HepG2 (cell line): ENCODE measurements at regions not wholly inside any gene's neighbourhood (a gene's known extent, or its start where the extent isn't known, plus 50 kb on each side); places are given as distances from the start of the nearest gene placed in this dataset.

ENCODE experiments used
- ATAC-seq: fragments of 200-7000 bp; cut with Tn5 transposase; 3 replicates; pipeline ENCODE4 v1.9.1; 2020; ENCODE audit warnings: mild to moderate bottlenecking, moderate library complexity
- BruUV-seq: library from RNA; stranded (reverse); fragments of 400-500 nt; replicated peaks from 2 replicates; lab custom pipeline; 2021; lab: Mats Ljungman, UMichigan
- CTCF ChIA-PET: fragments of 300-600 bp; formaldehyde crosslinking; extraction: SDS; loops from one replicate; lab custom pipeline; 2021; ENCODE audit warnings: low total read pairs, inconsistent platforms, low intra/inter-chr PET ratio; lab: Yijun Ruan, JAX
- POLR2A ChIA-PET: fragments of 350-600 bp; sonication (Branson Sonifier 250); formaldehyde crosslinking; loops from one replicate; lab custom pipeline; 2020; ENCODE audit warnings: antibody characterized with exemption, inconsistent platforms; lab: Yijun Ruan, JAX
- DNase-seq: peaks from one replicate; pipeline ENCODE4 v3.0.0-alpha.2; 2015; ENCODE audit warnings: low spot score
- FAIRE-seq: peaks from 3 replicates; lab custom pipeline; 2011; peaks lifted over from hg19 to GRCh38; lab: Jason Lieb, UNC
- H2AFZ ChIP-seq: one replicate; pipeline ENCODE4 v1.6.1; 2011; ENCODE audit warnings: low read length, inconsistent platforms
- H3K27ac ChIP-seq: fragments of 300-600 bp; 3 replicates; pipeline ENCODE4 v1.8.0; 2011; ENCODE audit warnings: mixed run types, mild to moderate bottlenecking, mixed read lengths, low read length, inconsistent platforms; ENCODE audit not compliant: insufficient read depth; ENCODE audit errors: extremely low read length
- H3K27me3 ChIP-seq, 2 experiments: fragments of 200-600 bp in 1 of 2; 2 replicates in 1 of 2; 3 replicates in 1 of 2; pipeline versions ENCODE4 v1.6.0 to v1.8.0; 2011; ENCODE audit warnings: low read length in 2 of 2, mild to moderate bottlenecking in 2 of 2, moderate library complexity in 2 of 2, inconsistent platforms in 1 of 2; ENCODE audit not compliant: insufficient read depth in 2 of 2, control insufficient read depth in 1 of 2
- H3K36me3 ChIP-seq, 2 experiments: fragments of 200-600 bp in 1 of 2; replicated peaks in 1 of 2; 2 replicates in 1 of 2; 3 replicates in 1 of 2; pipeline versions ENCODE4 v1.5.1 to v1.8.0; 2011; ENCODE audit warnings: low read length in 2 of 2, inconsistent platforms in 1 of 2; ENCODE audit not compliant: insufficient read depth in 2 of 2, control insufficient read depth in 1 of 2
- H3K4me1 ChIP-seq: 2 replicates; pipeline ENCODE4 v1.5.1; 2012; ENCODE audit warnings: low read length, inconsistent platforms; ENCODE audit not compliant: insufficient read depth
- H3K4me2 ChIP-seq: 2 replicates; pipeline ENCODE4 v1.6.0; 2011; ENCODE audit warnings: low read depth, low read length, inconsistent platforms
- H3K4me3 ChIP-seq, 3 experiments: fragments of 200-600 bp in 1 of 3; sonication (generic), shearing (Covaris generic) in 1 of 3; replicated peaks in 1 of 3; 2 replicates each; pipeline ENCODE4 v1.5.1; 2011 to 2016; ENCODE audit warnings: low read length in 3 of 3, inconsistent platforms in 2 of 3, low read depth in 2 of 3, mild to moderate bottlenecking in 2 of 3, control low read depth in 1 of 3, mixed read lengths in 1 of 3; ENCODE audit not compliant: insufficient read depth in 1 of 3
- H3K79me2 ChIP-seq: one replicate; pipeline ENCODE4 v1.6.1; 2011; ENCODE audit warnings: low read length, inconsistent platforms; ENCODE audit not compliant: insufficient read depth
- H3K9ac ChIP-seq: 2 replicates; pipeline ENCODE4 v1.6.0; 2011; ENCODE audit warnings: mild to moderate bottlenecking, low read depth, low read length, inconsistent platforms; ENCODE audit not compliant: insufficient read depth
- H3K9me3 ChIP-seq: 2 replicates; pipeline ENCODE4 v1.5.1; 2012; ENCODE audit warnings: mild to moderate bottlenecking, low read length
- H4K20me1 ChIP-seq: 2 replicates; pipeline ENCODE4 v1.6.0; 2011; ENCODE audit warnings: inconsistent platforms, mild to moderate bottlenecking, low read length, moderate library complexity; ENCODE audit not compliant: insufficient read depth
- CBX2 ChIP-seq, 2 experiments: fragments of 200-600 bp in 1 of 2; sonication (generic); formaldehyde crosslinking in 1 of 2; IDR thresholded peaks; 2 replicates each; pipeline versions ENCODE4 v1.7.0 to v1.8.1; 2018 to 2022; ENCODE audit warnings: low read depth in 2 of 2, low read length in 1 of 2, mild to moderate bottlenecking in 1 of 2, missing genetic modification reagents in 1 of 2
- NFKBIZ ChIP-seq: IDR thresholded peaks from 2 replicates; pipeline ENCODE4 v1.6.1; 2018; ENCODE audit warnings: missing genetic modification reagents, missing compliant biosample characterization
- SP1 ChIP-seq, 2 experiments: fragments of 450-650 bp in 1 of 2; sonication (generic) in 1 of 2; formaldehyde crosslinking in 1 of 2; IDR thresholded peaks; 2 replicates each; pipeline versions ENCODE4 v1.4.0 to v1.6.1; 2016 to 2020; ENCODE audit warnings: missing genetic modification reagents in 1 of 2
- U2AF2 ChIP-seq: fragments of 200-400 bp; formaldehyde crosslinking; IDR thresholded peaks from 2 replicates; pipeline ENCODE4 v1.6.1; 2017; ENCODE audit warnings: low read depth, mild to moderate bottlenecking, low read length
- WGBS: methylation state at CpG from one replicate; pipeline ENCODE4 v1.1.6; 2017; ENCODE audit warnings: low lambda C conversion rate; 5-methylcytosine and 5-hydroxymethylcytosine counted together
- in situ Hi-C: cut with HindIII; loops from 2 replicates; pipeline ENCODE4 v1.10.0; 2017; ENCODE audit warnings: low pct_unique_long_range_greater_than_20kb; ENCODE audit not compliant: extremely low pct_ligation_motif_present
- intact Hi-C: fragments of 100-400 bp; cut with micrococcal nuclease; formaldehyde crosslinking; loops from one replicate; pipeline ENCODE4 v1.10.0; 2022; ENCODE audit not compliant: unreplicated experiment
- TF ChIP-seq, protein P1 (sequence below): sonication (generic); formaldehyde crosslinking; IDR thresholded peaks from 2 replicates; pipeline ENCODE4 v1.8.1; 2023; ENCODE audit warnings: missing genetic modification reagents, mild to moderate bottlenecking, borderline replicate concordance
- TF ChIP-seq, protein P2 (sequence below): sonication (generic); formaldehyde crosslinking; IDR thresholded peaks from 2 replicates; pipeline ENCODE4 v1.5.0; 2020; ENCODE audit warnings: missing genetic modification reagents

DNA sequence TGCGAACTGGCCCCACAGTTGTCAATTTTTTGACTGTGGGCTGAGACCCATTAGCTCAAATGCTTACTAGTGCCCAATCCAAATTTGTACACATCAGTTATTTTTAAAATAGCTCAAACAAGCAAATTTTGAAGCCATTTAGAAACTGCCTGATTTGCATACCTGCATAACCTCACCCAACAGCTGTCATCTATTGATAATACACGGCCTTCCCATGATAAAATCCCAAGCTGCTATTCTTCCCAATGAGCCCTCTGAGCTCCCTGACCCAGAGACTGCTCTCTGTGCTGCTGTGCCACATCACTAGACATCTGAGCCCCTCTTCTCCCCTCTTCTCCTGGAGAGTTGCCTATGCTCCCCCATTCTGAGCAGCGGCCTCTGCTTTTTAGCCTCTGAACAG is 140.5 kb upstream of the EEF1E1 start:
- no peak for FAIRE-seq
- Histone ChIP-seq H4K20me1 (no peaks in the 10 kb centered on the region), H2AFZ (no peak overlapping the region), H3K4me3 (no peak overlapping the region), H3K9me3 (no peaks in the 10 kb centered on the region), H3K9ac (no peak overlapping the region), H3K27ac (no peak overlapping the region), H3K4me1 (no peaks in the 10 kb centered on the region), H3K36me3 (no peaks in the 10 kb centered on the region), H3K79me2 (no peaks in the 10 kb centered on the region), H3K4me2 (no peak overlapping the region), H3K27me3 (peaks cover 0 to 7% of the 10 kb centered on the region in 2 experiments; a peak in 3 of 5 replicates)
- intact Hi-C loops (no loop called here), in situ Hi-C loops (no loop called here)
- DNase-seq, result no peak
- TF ChIP-seq NFKBIZ, result no peak
- TF ChIP-seq U2AF2, result no peak
- TF ChIP-seq, protein P1, sequence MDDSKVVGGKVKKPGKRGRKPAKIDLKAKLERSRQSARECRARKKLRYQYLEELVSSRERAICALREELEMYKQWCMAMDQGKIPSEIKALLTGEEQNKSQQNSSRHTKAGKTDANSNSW, result no peak
- TF ChIP-seq, protein P2, sequence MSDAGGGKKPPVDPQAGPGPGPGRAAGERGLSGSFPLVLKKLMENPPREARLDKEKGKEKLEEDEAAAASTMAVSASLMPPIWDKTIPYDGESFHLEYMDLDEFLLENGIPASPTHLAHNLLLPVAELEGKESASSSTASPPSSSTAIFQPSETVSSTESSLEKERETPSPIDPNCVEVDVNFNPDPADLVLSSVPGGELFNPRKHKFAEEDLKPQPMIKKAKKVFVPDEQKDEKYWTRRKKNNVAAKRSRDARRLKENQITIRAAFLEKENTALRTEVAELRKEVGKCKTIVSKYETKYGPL (CRISPR knock-in tag), result no peak
- POLR2A ChIA-PET, result no interaction called here
- WGBS, result 40% methylated on average over 3 of the region's 3 CpGs
- CTCF ChIA-PET, result no interaction called here
- no TSS peak for BruUV-seq
- ATAC-seq, result no peak

DNA sequence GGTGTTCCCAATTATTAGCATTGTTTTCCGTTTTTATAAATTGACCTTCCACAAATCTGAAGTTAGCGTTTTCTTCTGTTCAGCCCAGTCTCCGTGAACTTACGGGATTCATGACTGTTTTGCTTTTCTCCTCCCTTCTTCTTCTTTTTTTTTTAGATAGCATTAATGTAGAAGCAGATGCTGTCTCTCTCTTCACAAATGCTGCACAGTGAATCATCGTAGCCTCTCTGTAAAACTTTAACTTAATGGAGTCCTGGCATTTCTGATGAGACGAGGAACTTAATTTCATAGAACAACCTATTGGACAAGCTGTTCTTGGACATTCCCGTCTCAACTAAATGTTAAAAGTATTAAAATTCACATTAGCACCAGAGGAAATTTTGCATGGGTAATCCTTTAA is 138.0 kb upstream of the EEF1E1 start:
- Histone ChIP-seq H3K4me3 (no peak overlapping the region), H3K27ac (no peak overlapping the region), H3K4me1 (no peaks in the 10 kb centered on the region), H4K20me1 (no peaks in the 10 kb centered on the region), H3K36me3 (no peaks in the 10 kb centered on the region), H3K4me2 (no peak overlapping the region), H2AFZ (no peak overlapping the region), H3K79me2 (no peaks in the 10 kb centered on the region), H3K9ac (no peak overlapping the region), H3K9me3 (no peaks in the 10 kb centered on the region), H3K27me3 (peaks cover 2 to 13% of the 10 kb centered on the region in 2 experiments; a peak in 3 of 5 replicates)
- FAIRE-seq, result no peak
- CTCF ChIA-PET, result no interaction called here
- TF ChIP-seq SP1 (IDR thresholded peaks at IDR 0.05), result no peak
- no peak for TF ChIP-seq SP1 (CRISPR knock-in tag; IDR thresholded peaks at IDR 0.05)
- 0 out of 2 replicates have a peak, but pooled peaks have one; percentile 31 for TF ChIP-seq CBX2 (IDR thresholded peaks at IDR 0.05; ENCODE audit: low read depth, low read length)
- no peak for TF ChIP-seq CBX2 (CRISPR knock-in tag; IDR thresholded peaks at IDR 0.05; ENCODE audit: low read depth)
- 10% methylated on average over 7 of the region's 7 CpGs for WGBS
- BruUV-seq, result no TSS peak
- POLR2A ChIA-PET, result no interaction called here
- in situ Hi-C loops, result no loop called here
- intact Hi-C loops, result no loop called here
- DNase-seq, result no peak
- ATAC-seq, result no peak
